H1 (cell line): ENCODE measurements at regions not wholly inside any gene's neighbourhood (a gene's known extent, or its start where the extent isn't known, plus 50 kb on each side); places are given as distances from the start of the nearest gene placed in this dataset.

ENCODE experiments used
- CTCF ChIA-PET: fragments of 300-600 bp; sonication (Branson Sonifier 250); formaldehyde crosslinking; loops from one replicate; lab custom pipeline; 2021; ENCODE audit not compliant: partially characterized antibody; lab: Charles Lee
- POLR2A ChIA-PET: fragments of 300-600 bp; sonication (Branson Sonifier 250); formaldehyde crosslinking; loops from one replicate; lab custom pipeline; 2021; ENCODE audit warnings: inconsistent platforms; ENCODE audit not compliant: partially characterized antibody; lab: Charles Lee
- DNase-seq, 2 experiments: peaks; one replicate each; pipeline versions ENCODE4 v3.0.0 to v3.0.0-alpha.2; 2010 to 2022; ENCODE audit warnings: low spot score in 2 of 2, low read depth in 1 of 2, mixed read lengths in 1 of 2
- FAIRE-seq: peaks from 2 replicates; lab custom pipeline; 2011; peaks lifted over from hg19 to GRCh38; lab: Jason Lieb, UNC
- H2AFZ ChIP-seq: 2 replicates; pipeline ENCODE4 v1.8.1; 2012; ENCODE audit warnings: low read length, inconsistent platforms
- H2AK5ac ChIP-seq: 2 replicates; pipeline ENCODE4 v1.6.1; 2013; ENCODE audit warnings: low read depth, low read length
- H2BK120ac ChIP-seq: replicated peaks from 2 replicates; pipeline ENCODE3; 2013; ENCODE audit warnings: low read depth, low read length, inconsistent platforms
- H2BK12ac ChIP-seq: 2 replicates; pipeline ENCODE4 v1.6.1; 2013; ENCODE audit warnings: low read depth, low read length
- H2BK15ac ChIP-seq: 2 replicates; pipeline ENCODE4 v1.6.1; 2013; ENCODE audit warnings: low read length
- H2BK20ac ChIP-seq: 2 replicates; pipeline ENCODE4 v1.6.1; 2013; ENCODE audit warnings: low read length
- H2BK5ac ChIP-seq: 2 replicates; pipeline ENCODE4 v1.6.1; 2013; ENCODE audit warnings: low read depth, low read length
- H3K14ac ChIP-seq: 2 replicates; pipeline ENCODE4 v1.6.1; 2013; ENCODE audit warnings: inconsistent platforms; ENCODE audit not compliant: insufficient read length
- H3K18ac ChIP-seq: 2 replicates; pipeline ENCODE4 v1.6.1; 2013; ENCODE audit warnings: low read length; ENCODE audit errors: extremely low read depth
- H3K23ac ChIP-seq: 2 replicates; pipeline ENCODE4 v1.6.1; 2013; ENCODE audit warnings: inconsistent platforms; ENCODE audit not compliant: insufficient read length
- H3K23me2 ChIP-seq: 2 replicates; pipeline ENCODE4 v1.6.1; 2013; ENCODE audit warnings: low read depth, low read length
- H3K27ac ChIP-seq: 2 replicates; pipeline ENCODE4 v1.6.1; 2011; ENCODE audit warnings: low read depth, low read length, inconsistent platforms
- H3K27me3 ChIP-seq, 4 experiments: replicated peaks in 1 of 4; 1 replicate in 1 of 4; 2 replicates in 3 of 4; pipeline versions ENCODE4 v1.6.1 to v1.8.1; 2011 to 2013; ENCODE audit warnings: low read length in 3 of 4, mild to moderate bottlenecking in 3 of 4, inconsistent platforms in 2 of 4, mixed read lengths in 2 of 4, moderate library complexity in 1 of 4; ENCODE audit not compliant: control insufficient read depth in 3 of 4, insufficient read depth in 3 of 4; ENCODE audit errors: extremely low read depth in 1 of 4
- H3K36me3 ChIP-seq, 4 experiments: 2 replicates each; pipeline versions ENCODE4 v1.6.1 to v1.8.1; 2011 to 2013; ENCODE audit warnings: mild to moderate bottlenecking in 4 of 4, low read length in 3 of 4, moderate library complexity in 2 of 4, control low read depth in 1 of 4, inconsistent platforms in 1 of 4; ENCODE audit not compliant: insufficient read depth in 4 of 4, control insufficient read depth in 2 of 4
- H3K4ac ChIP-seq: replicated peaks from 2 replicates; pipeline ENCODE3; 2013; ENCODE audit warnings: low read length, low read depth, mixed read lengths, inconsistent platforms; ENCODE audit not compliant: insufficient read length
- H3K4me1 ChIP-seq, 4 experiments: replicated peaks in 1 of 4; 1 replicate in 1 of 4; 2 replicates in 3 of 4; pipeline versions ENCODE4 v1.6.1 to v1.8.1; 2011 to 2013; ENCODE audit warnings: low read length in 3 of 4, inconsistent platforms in 2 of 4, mixed read lengths in 1 of 4; ENCODE audit not compliant: insufficient read depth in 4 of 4, control insufficient read depth in 3 of 4
- H3K4me2 ChIP-seq, 2 experiments: 2 replicates each; pipeline versions ENCODE4 v1.6.1 to v1.8.1; 2011 to 2013; ENCODE audit warnings: low read depth in 2 of 2, low read length in 2 of 2, control low read depth in 1 of 2, inconsistent platforms in 1 of 2, mild to moderate bottlenecking in 1 of 2; ENCODE audit not compliant: insufficient read depth in 1 of 2
- H3K4me3 ChIP-seq, 4 experiments: fragments of 200-600, 300-600 bp in 1 of 4; sonication (generic), shearing (Covaris generic), sonication (Bioruptor Twin) in 1 of 4; 2 replicates each; pipeline versions ENCODE4 v1.5.1 to v1.8.1; 2011 to 2016; ENCODE audit warnings: low read length in 4 of 4, low read depth in 3 of 4, control low read depth in 2 of 4, inconsistent platforms in 2 of 4, mild to moderate bottlenecking in 2 of 4, mixed read lengths in 1 of 4, moderate library complexity in 1 of 4; ENCODE audit not compliant: insufficient read depth in 2 of 4; ENCODE audit errors: extremely low read depth in 1 of 4
- H3K56ac ChIP-seq: replicated peaks from 2 replicates; pipeline ENCODE3; 2013; ENCODE audit warnings: low read depth, mild to moderate bottlenecking, mixed read lengths, low read length, inconsistent platforms; ENCODE audit not compliant: insufficient read length
- H3K79me1 ChIP-seq: 2 replicates; pipeline ENCODE4 v1.6.1; 2013; ENCODE audit warnings: low read depth, low read length, control low read depth
- H3K79me2 ChIP-seq, 2 experiments: 2 replicates each; pipeline versions ENCODE4 v1.6.1 to v1.8.1; 2012 to 2013; ENCODE audit warnings: low read length in 2 of 2, mild to moderate bottlenecking in 2 of 2, inconsistent platforms in 1 of 2; ENCODE audit not compliant: insufficient read depth in 2 of 2, control insufficient read depth in 1 of 2
- H3K9ac ChIP-seq, 4 experiments: replicated peaks in 1 of 4; 1 replicate in 1 of 4; 2 replicates in 3 of 4; pipeline versions ENCODE4 v1.6.1 to v1.8.1; 2011 to 2013; ENCODE audit warnings: low read depth in 3 of 4, low read length in 3 of 4, control low read depth in 2 of 4, mild to moderate bottlenecking in 2 of 4, moderate library complexity in 2 of 4, inconsistent platforms in 1 of 4; ENCODE audit errors: extremely low read depth in 1 of 4
- H3K9me3 ChIP-seq, 2 experiments: 2 replicates each; pipeline versions ENCODE4 v1.6.1 to v1.8.1; 2012 to 2013; ENCODE audit warnings: mild to moderate bottlenecking in 2 of 2, moderate library complexity in 2 of 2, control low read depth in 1 of 2, inconsistent platforms in 1 of 2, low read depth in 1 of 2, low read length in 1 of 2, mixed read lengths in 1 of 2; ENCODE audit not compliant: insufficient read depth in 2 of 2
- H4K20me1 ChIP-seq, 2 experiments: replicated peaks in 1 of 2; 2 replicates each; pipeline versions ENCODE3 to v1.8.1; 2011 to 2013; ENCODE audit warnings: inconsistent platforms in 2 of 2, low read length in 2 of 2, mild to moderate bottlenecking in 1 of 2; ENCODE audit not compliant: insufficient read depth in 2 of 2, control insufficient read depth in 1 of 2
- H4K5ac ChIP-seq: 2 replicates; pipeline ENCODE4 v1.6.1; 2013; ENCODE audit warnings: low read length, low read depth, mixed read lengths, inconsistent platforms; ENCODE audit not compliant: insufficient read length
- H4K8ac ChIP-seq: 2 replicates; pipeline ENCODE4 v1.8.0; 2013; ENCODE audit warnings: mild to moderate bottlenecking, moderate library complexity, low read length, inconsistent platforms; ENCODE audit not compliant: insufficient read depth; ENCODE audit errors: extremely low read depth
- H4K91ac ChIP-seq: replicated peaks from 2 replicates; pipeline ENCODE3; 2013; ENCODE audit warnings: low read length, mixed read lengths, inconsistent platforms; ENCODE audit not compliant: insufficient read length
- ATF3 ChIP-seq: IDR thresholded peaks from 2 replicates; pipeline ENCODE4 v1.6.1; 2011; ENCODE audit warnings: low read depth, mild to moderate bottlenecking, low read length; ENCODE audit not compliant: insufficient read depth
- CHD1 ChIP-seq: IDR thresholded peaks from 2 replicates; pipeline ENCODE4 v1.6.1; 2012; ENCODE audit warnings: low read depth, low read length, improper control_type of control experiment
- FOSL1 ChIP-seq: IDR thresholded peaks from 2 replicates; pipeline ENCODE4 v1.6.1; 2011; ENCODE audit warnings: mild to moderate bottlenecking, low read depth, low read length, moderate library complexity; ENCODE audit not compliant: insufficient read depth
- JUN ChIP-seq: IDR thresholded peaks from 2 replicates; pipeline ENCODE4 v1.6.1; 2011; ENCODE audit warnings: low read depth, mild to moderate bottlenecking, improper control_type of control experiment, low read length
- SIX5 ChIP-seq: IDR thresholded peaks from 2 replicates; pipeline ENCODE4 v1.6.1; 2011; ENCODE audit warnings: mild to moderate bottlenecking, low read depth, low read length
- TCF12 ChIP-seq: IDR thresholded peaks from 2 replicates; pipeline ENCODE4 v1.6.1; 2011; ENCODE audit warnings: low read depth, mild to moderate bottlenecking, low read length
- ZNF274 ChIP-seq: IDR thresholded peaks from 2 replicates; pipeline ENCODE4 v1.7.0; 2012; ENCODE audit warnings: low read length, borderline replicate concordance; ENCODE audit errors: extremely low read depth
- WGBS, 2 experiments: shearing (Covaris generic) in 1 of 2; methylation state at CpG; one replicate each; pipeline versions ENCODE4 v1.1.6 to v1.1.7; 2013 to 2015; ENCODE audit warnings: low lambda C conversion rate in 2 of 2, mixed read lengths in 2 of 2, inconsistent platforms in 1 of 2, low coverage in 1 of 2, missing lambda C conversion rate in 1 of 2; ENCODE audit not compliant: insufficient replicate concordance in 2 of 2, insufficient coverage in 1 of 2, insufficient read length in 1 of 2; ENCODE audit errors: extremely low coverage in 1 of 2, missing lambda C conversion rate in 1 of 2; 5-methylcytosine and 5-hydroxymethylcytosine counted together
- TF ChIP-seq, protein P1 (sequence below): IDR thresholded peaks from 2 replicates; pipeline ENCODE4 v1.6.1; 2012; ENCODE audit warnings: inconsistent platforms

- Histone ChIP-seq H2BK20ac (no peak overlapping the region), H3K4me2 (no peak overlapping the region), H3K4ac (no peak overlapping the region), H2BK12ac (no peak overlapping the region), H4K5ac (no peak overlapping the region), H3K9ac (no peak overlapping the region), H2AK5ac (no peak overlapping the region), H3K56ac (no peak overlapping the region), H3K36me3 (no peaks in the 10 kb centered on the region), H2BK120ac (no peak overlapping the region), H2BK15ac (no peak overlapping the region), H4K91ac (no peak overlapping the region), H3K18ac (no peak overlapping the region), H2AFZ (no peak overlapping the region), H3K79me1 (no peaks in the 10 kb centered on the region), H4K20me1 (no peaks in the 10 kb centered on the region), H3K4me1 (peaks cover 0 to 12% (median 5%) of the 10 kb centered on the region in 4 experiments; a peak in 6 of 7 replicates), H3K14ac (no peak overlapping the region), H3K79me2 (no peaks in the 10 kb centered on the region), H3K9me3 (peaks cover 9 to 12% of the 10 kb centered on the region in 2 experiments), H4K8ac (no peak overlapping the region), H3K23ac (no peak overlapping the region), H3K4me3 (no peak overlapping the region), H3K27me3 (no peaks in the 10 kb centered on the region; a peak in 1 of 7 replicates), H2BK5ac (no peak overlapping the region), H3K23me2 (no peaks in the 10 kb centered on the region), H3K27ac (no peak overlapping the region)
- 92% methylated on average over 7 of the region's 7 CpGs; no CpG with 5 or more reads in 1 of the 2 experiments for WGBS, 2 experiments
- CTCF ChIA-PET: interaction anchor here (1.4 to 1.9 kb wide), 2 partner anchors 14 to 85 kb away, joined by 3 to 5 read pairs; no protein-coding TSS in a partner anchor
- DNase-seq (no peak), FAIRE-seq (no peak)
- POLR2A ChIA-PET: interaction anchor here (0.6 kb wide), 1 partner anchor 44 kb away, joined by 3 read pairs; no protein-coding TSS in a partner anchor
- TF ChIP-seq JUN: no peak
- no peak for TF ChIP-seq SIX5
- no peak for TF ChIP-seq ZNF274
- TF ChIP-seq CHD1: no peak
- no peak for TF ChIP-seq TCF12
- no peak for TF ChIP-seq FOSL1
- no peak for TF ChIP-seq ATF3
- TF ChIP-seq, protein P1, sequence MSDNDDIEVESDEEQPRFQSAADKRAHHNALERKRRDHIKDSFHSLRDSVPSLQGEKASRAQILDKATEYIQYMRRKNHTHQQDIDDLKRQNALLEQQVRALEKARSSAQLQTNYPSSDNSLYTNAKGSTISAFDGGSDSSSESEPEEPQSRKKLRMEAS: no peak
Observed at GRCh38 chr7:417973-418601, 101.6 kb downstream of the PDGFA start.
